HepG2 (cell line): ENCODE measurements at regions not wholly inside any gene's neighbourhood (a gene's known extent, or its start where the extent isn't known, plus 50 kb on each side); places are given as distances from the start of the nearest gene placed in this dataset.
"Not testable (repeated sequence)": the region's sequence is repeated elsewhere in the genome, so short reads cannot be mapped to it uniquely, and the experiment has no call there.

Experiments used
- ATAC-seq: fragments of 200-7000 bp; cut with Tn5 transposase; 3 replicates; pipeline ENCODE4 v1.9.1; 2020; ENCODE audit warnings: mild to moderate bottlenecking, moderate library complexity
- BruUV-seq: library from RNA; stranded (reverse); fragments of 400-500 nt; replicated peaks from 2 replicates; lab custom pipeline; 2021; lab: Mats Ljungman, UMichigan
- CTCF ChIA-PET: fragments of 300-600 bp; formaldehyde crosslinking; extraction: SDS; loops from one replicate; lab custom pipeline; 2021; ENCODE audit warnings: low total read pairs, inconsistent platforms, low intra/inter-chr PET ratio; lab: Yijun Ruan, JAX
- POLR2A ChIA-PET: fragments of 350-600 bp; sonication (Branson Sonifier 250); formaldehyde crosslinking; loops from one replicate; lab custom pipeline; 2020; ENCODE audit warnings: antibody characterized with exemption, inconsistent platforms; lab: Yijun Ruan, JAX
- DNase-seq: peaks from one replicate; pipeline ENCODE4 v3.0.0-alpha.2; 2015; ENCODE audit warnings: low spot score
- FAIRE-seq: peaks from 3 replicates; lab custom pipeline; 2011; peaks lifted over from hg19 to GRCh38; lab: Jason Lieb, UNC
- H2AFZ ChIP-seq: one replicate; pipeline ENCODE4 v1.6.1; 2011; ENCODE audit warnings: low read length, inconsistent platforms
- H3K27ac ChIP-seq: fragments of 300-600 bp; 3 replicates; pipeline ENCODE4 v1.8.0; 2011; ENCODE audit warnings: mixed run types, mild to moderate bottlenecking, mixed read lengths, low read length, inconsistent platforms; ENCODE audit not compliant: insufficient read depth; ENCODE audit errors: extremely low read length
- H3K27me3 ChIP-seq, 2 experiments: fragments of 200-600 bp in 1 of 2; 2 replicates in 1 of 2; 3 replicates in 1 of 2; pipeline versions ENCODE4 v1.6.0 to v1.8.0; 2011; ENCODE audit warnings: low read length in 2 of 2, mild to moderate bottlenecking in 2 of 2, moderate library complexity in 2 of 2, inconsistent platforms in 1 of 2; ENCODE audit not compliant: insufficient read depth in 2 of 2, control insufficient read depth in 1 of 2
- H3K36me3 ChIP-seq, 2 experiments: fragments of 200-600 bp in 1 of 2; replicated peaks in 1 of 2; 2 replicates in 1 of 2; 3 replicates in 1 of 2; pipeline versions ENCODE4 v1.5.1 to v1.8.0; 2011; ENCODE audit warnings: low read length in 2 of 2, inconsistent platforms in 1 of 2; ENCODE audit not compliant: insufficient read depth in 2 of 2, control insufficient read depth in 1 of 2
- H3K4me1 ChIP-seq: 2 replicates; pipeline ENCODE4 v1.5.1; 2012; ENCODE audit warnings: low read length, inconsistent platforms; ENCODE audit not compliant: insufficient read depth
- H3K4me2 ChIP-seq: 2 replicates; pipeline ENCODE4 v1.6.0; 2011; ENCODE audit warnings: low read depth, low read length, inconsistent platforms
- H3K4me3 ChIP-seq, 3 experiments: fragments of 200-600 bp in 1 of 3; sonication (generic), shearing (Covaris generic) in 1 of 3; replicated peaks in 1 of 3; 2 replicates each; pipeline ENCODE4 v1.5.1; 2011 to 2016; ENCODE audit warnings: low read length in 3 of 3, inconsistent platforms in 2 of 3, low read depth in 2 of 3, mild to moderate bottlenecking in 2 of 3, control low read depth in 1 of 3, mixed read lengths in 1 of 3; ENCODE audit not compliant: insufficient read depth in 1 of 3
- H3K79me2 ChIP-seq: one replicate; pipeline ENCODE4 v1.6.1; 2011; ENCODE audit warnings: low read length, inconsistent platforms; ENCODE audit not compliant: insufficient read depth
- H3K9ac ChIP-seq: 2 replicates; pipeline ENCODE4 v1.6.0; 2011; ENCODE audit warnings: mild to moderate bottlenecking, low read depth, low read length, inconsistent platforms; ENCODE audit not compliant: insufficient read depth
- H3K9me3 ChIP-seq: 2 replicates; pipeline ENCODE4 v1.5.1; 2012; ENCODE audit warnings: mild to moderate bottlenecking, low read length
- H4K20me1 ChIP-seq: 2 replicates; pipeline ENCODE4 v1.6.0; 2011; ENCODE audit warnings: inconsistent platforms, mild to moderate bottlenecking, low read length, moderate library complexity; ENCODE audit not compliant: insufficient read depth
- ETV6 ChIP-seq: sonication (generic); formaldehyde crosslinking; conservative IDR thresholded peaks from 2 replicates; pipeline ENCODE4 v1.4.0; 2020; ENCODE audit warnings: missing genetic modification reagents
- GMEB2 ChIP-seq: IDR thresholded peaks from 2 replicates; pipeline ENCODE4 v1.6.1; 2016; ENCODE audit warnings: missing biosample characterization, missing genetic modification reagents, low read depth
- MBNL3 ChIP-seq: fragments of 250-450 bp; sonication (Bioruptor Pico); conservative IDR thresholded peaks from 2 replicates; pipeline ENCODE4 v1.8.0; 2022; ENCODE audit warnings: mild to moderate bottlenecking, inconsistent platforms
- PHF5A ChIP-seq: IDR thresholded peaks from one replicate; pipeline ENCODE4 v1.6.1; 2018; ENCODE audit warnings: low read depth, missing genetic modification reagents; ENCODE audit not compliant: unreplicated experiment
- SMAD3 ChIP-seq: sonication (generic); formaldehyde crosslinking; IDR thresholded peaks from 2 replicates; pipeline ENCODE4 v1.4.0; 2020; ENCODE audit warnings: missing genetic modification reagents
- SP4 ChIP-seq: sonication (generic); formaldehyde crosslinking; IDR thresholded peaks from 2 replicates; pipeline ENCODE4 v1.8.1; 2023; ENCODE audit warnings: mild to moderate bottlenecking, missing genetic modification reagents
- ZNF264 ChIP-seq: sonication (generic); formaldehyde crosslinking; IDR thresholded peaks from 2 replicates; pipeline ENCODE4 v1.4.0; 2020; ENCODE audit warnings: missing genetic modification reagents
- ZNF317 ChIP-seq: sonication (generic); formaldehyde crosslinking; IDR thresholded peaks from 2 replicates; pipeline ENCODE4 v1.5.0; 2020; ENCODE audit warnings: mild to moderate bottlenecking, missing genetic modification reagents
- ZNF337 ChIP-seq: sonication (generic); formaldehyde crosslinking; IDR thresholded peaks from 2 replicates; pipeline ENCODE4 v1.5.1; 2020; ENCODE audit warnings: missing genetic modification reagents, low read depth, mild to moderate bottlenecking, borderline replicate concordance
- ZNF484 ChIP-seq: sonication (generic); formaldehyde crosslinking; IDR thresholded peaks from 2 replicates; pipeline ENCODE4 v1.5.1; 2020; ENCODE audit warnings: mild to moderate bottlenecking, low read depth, missing genetic modification reagents, borderline replicate concordance
- ZNF616 ChIP-seq: sonication (generic); formaldehyde crosslinking; IDR thresholded peaks from 2 replicates; pipeline ENCODE4 v1.5.0; 2020; ENCODE audit warnings: low read depth, mild to moderate bottlenecking, missing genetic modification reagents
- ZNF704 ChIP-seq: sonication (generic); formaldehyde crosslinking; IDR thresholded peaks from 2 replicates; pipeline ENCODE4 v1.8.1; 2023; ENCODE audit warnings: mild to moderate bottlenecking, inconsistent platforms, moderate library complexity, missing genetic modification reagents, borderline replicate concordance
- ZNF878 ChIP-seq: sonication (generic); formaldehyde crosslinking; IDR thresholded peaks from 2 replicates; pipeline ENCODE4 v1.8.1; 2023; ENCODE audit warnings: mild to moderate bottlenecking, missing genetic modification reagents, moderate library complexity
- WGBS: methylation state at CpG from one replicate; pipeline ENCODE4 v1.1.6; 2017; ENCODE audit warnings: low lambda C conversion rate; 5-methylcytosine and 5-hydroxymethylcytosine counted together
- in situ Hi-C: cut with HindIII; loops from 2 replicates; pipeline ENCODE4 v1.10.0; 2017; ENCODE audit warnings: low pct_unique_long_range_greater_than_20kb; ENCODE audit not compliant: extremely low pct_ligation_motif_present
- intact Hi-C: fragments of 100-400 bp; cut with micrococcal nuclease; formaldehyde crosslinking; loops from one replicate; pipeline ENCODE4 v1.10.0; 2022; ENCODE audit not compliant: unreplicated experiment
- TF ChIP-seq, protein P1 (sequence below): sonication (generic); formaldehyde crosslinking; IDR thresholded peaks from 2 replicates; pipeline ENCODE4 v1.4.0; 2020; ENCODE audit warnings: missing genetic modification reagents, borderline replicate concordance

DNA sequence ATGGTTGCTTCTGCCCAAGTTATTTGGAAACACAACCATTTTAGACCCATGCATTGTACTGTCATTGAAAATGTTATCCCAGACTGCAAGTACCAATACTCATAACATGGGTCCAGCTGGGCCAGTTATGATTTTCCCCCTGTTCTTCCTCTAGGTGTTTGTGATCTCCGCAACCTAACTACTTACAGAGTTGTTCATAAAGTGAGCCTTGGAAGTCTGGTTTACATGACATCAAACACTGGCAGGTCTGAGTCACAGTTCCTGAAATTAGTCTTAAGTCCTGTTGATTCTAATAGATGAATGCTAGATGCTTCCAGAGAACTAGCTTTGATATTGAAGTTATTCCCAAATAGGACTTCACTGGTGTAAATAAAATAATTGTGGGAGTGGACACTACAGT lies 487.0 kb downstream of the MED13L start:
- ChIA-PET POLR2A (no interaction called here), CTCF (no interaction called here)
- in situ Hi-C loops, result no loop called here
- DNase-seq, result no peak
- H3K9me3 ChIP-seq, result no peaks in the 10 kb centered on the region
- H4K20me1 ChIP-seq, result no peaks in the 10 kb centered on the region
- no peaks in the 10 kb centered on the region for H3K36me3 ChIP-seq
- H3K27me3 ChIP-seq, result peaks cover 0 to 5% of the 10 kb centered on the region in 2 experiments; a peak in 1 of 5 replicates
- no TSS peak for BruUV-seq
- no peak overlapping the region for H3K4me3 ChIP-seq
- no peak for FAIRE-seq
- WGBS, result 50% methylated on average over 1 of the region's 1 CpG
- intact Hi-C loops, result no loop called here
- peaks cover 12% of the 10 kb centered on the region for H3K4me1 ChIP-seq
- TF ChIP-seq ZNF484 (CRISPR knock-in tag), result no peak
- TF ChIP-seq ZNF704 (CRISPR knock-in tag), result no peak
- no peak for TF ChIP-seq ZNF616 (CRISPR knock-in tag)
- no peak for TF ChIP-seq GMEB2
- TF ChIP-seq ZNF317 (CRISPR knock-in tag), result no peak
- no peak for TF ChIP-seq SMAD3 (CRISPR knock-in tag)
- TF ChIP-seq PHF5A (CRISPR knock-in tag), result no peak
- TF ChIP-seq ZNF264 (CRISPR knock-in tag), result no peak
- no peak for TF ChIP-seq ZNF337 (CRISPR knock-in tag)
- TF ChIP-seq, protein P1, sequence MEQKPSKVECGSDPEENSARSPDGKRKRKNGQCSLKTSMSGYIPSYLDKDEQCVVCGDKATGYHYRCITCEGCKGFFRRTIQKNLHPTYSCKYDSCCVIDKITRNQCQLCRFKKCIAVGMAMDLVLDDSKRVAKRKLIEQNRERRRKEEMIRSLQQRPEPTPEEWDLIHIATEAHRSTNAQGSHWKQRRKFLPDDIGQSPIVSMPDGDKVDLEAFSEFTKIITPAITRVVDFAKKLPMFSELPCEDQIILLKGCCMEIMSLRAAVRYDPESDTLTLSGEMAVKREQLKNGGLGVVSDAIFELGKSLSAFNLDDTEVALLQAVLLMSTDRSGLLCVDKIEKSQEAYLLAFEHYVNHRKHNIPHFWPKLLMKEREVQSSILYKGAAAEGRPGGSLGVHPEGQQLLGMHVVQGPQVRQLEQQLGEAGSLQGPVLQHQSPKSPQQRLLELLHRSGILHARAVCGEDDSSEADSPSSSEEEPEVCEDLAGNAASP (CRISPR knock-in tag), result no peak
- TF ChIP-seq MBNL3 (CRISPR knock-in tag), result no peak
- TF ChIP-seq SP4 (CRISPR knock-in tag), result no peak
- no peak for TF ChIP-seq ETV6 (CRISPR knock-in tag)
- no peak for TF ChIP-seq ZNF878
- H2AFZ ChIP-seq, result no peak overlapping the region
- no peaks in the 10 kb centered on the region for H3K79me2 ChIP-seq
- no peak for ATAC-seq
- H3K9ac ChIP-seq, result no peak overlapping the region
- no peak overlapping the region for H3K4me2 ChIP-seq
- H3K27ac ChIP-seq, result no peak overlapping the region

DNA sequence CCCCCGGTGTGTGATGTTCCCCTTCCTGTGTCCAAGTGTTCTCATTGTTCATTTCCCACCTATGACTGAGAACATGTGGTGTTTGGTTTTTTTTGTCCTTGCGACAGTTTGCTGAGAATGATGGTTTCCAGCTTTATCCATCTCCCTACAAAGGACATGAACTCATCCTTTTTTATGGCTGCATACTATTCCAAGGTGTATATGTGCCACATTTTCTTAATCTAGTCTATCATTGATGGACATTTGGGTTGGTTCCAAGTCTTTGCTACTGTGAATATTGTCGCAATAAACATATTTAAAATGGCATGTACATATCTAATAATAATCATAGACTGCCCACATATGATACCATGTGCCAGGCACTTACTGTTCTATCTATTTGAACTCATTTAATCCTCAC lies 491.0 kb downstream of the MED13L start:
- 58% methylated on average over 3 of the region's 3 CpGs for WGBS
- H3K4me3 ChIP-seq, FAIRE-seq, BruUV-seq, H3K9ac ChIP-seq, ATAC-seq, H3K36me3 ChIP-seq, H3K27me3 ChIP-seq, DNase-seq, H3K4me1 ChIP-seq, H2AFZ ChIP-seq, H4K20me1 ChIP-seq, intact Hi-C loops, CTCF ChIA-PET, H3K79me2 ChIP-seq, H3K9me3 ChIP-seq, POLR2A ChIA-PET, H3K4me2 ChIP-seq, in situ Hi-C loops, H3K27ac ChIP-seq: not testable (repeated sequence)
